K562 (cell line): ENCODE measurements at regions not wholly inside any gene's neighbourhood (a gene's known extent, or its start where the extent isn't known, plus 50 kb on each side); places are given as distances from the start of the nearest gene placed in this dataset.

Experiments used
- ATAC-seq: fragments of 200-7000 bp; cut with Tn5 transposase; 3 replicates; pipeline ENCODE4 v1.9.1; 2020; ENCODE audit warnings: moderate library complexity
- BruUV-seq: library from RNA; stranded (reverse); fragments of 400-500 nt; replicated peaks from 2 replicates; lab custom pipeline; 2021; lab: Mats Ljungman, UMichigan
- CTCF ChIA-PET: fragments of 300-600 bp; formaldehyde crosslinking; extraction: SDS; loops from one replicate; lab custom pipeline; 2021; ENCODE audit warnings: low intra/inter-chr PET ratio; lab: Yijun Ruan, JAX
- POLR2A ChIA-PET: fragments of 300-600, 350-650 bp; sonication (Branson Sonifier 250); formaldehyde crosslinking; extraction: SDS; loops from one replicate; lab custom pipeline; 2021; ENCODE audit warnings: antibody characterized with exemption, inconsistent platforms; lab: Yijun Ruan, JAX
- DNase-seq, 4 experiments: peaks; one replicate each; pipeline versions ENCODE4 v3.0.0 to v3.0.0-alpha.2; 2011 to 2018; ENCODE audit warnings: low spot score in 3 of 4, mixed read lengths in 3 of 4; ENCODE audit errors: extremely low read depth in 1 of 4
- FAIRE-seq: peaks from 2 replicates; lab custom pipeline; 2011; peaks lifted over from hg19 to GRCh38; lab: Jason Lieb, UNC
- H2AFZ ChIP-seq: 2 replicates; pipeline ENCODE4 v1.6.0; 2011; ENCODE audit warnings: low read depth, low read length, control low read depth, inconsistent platforms
- H3K27ac ChIP-seq: fragments of 200-600 bp; 3 replicates; pipeline ENCODE4 v1.8.0; 2011; ENCODE audit warnings: low read depth, mild to moderate bottlenecking, control low read depth, inconsistent platforms, low read length, moderate library complexity, mixed read lengths; ENCODE audit errors: extremely low read depth
- H3K27me3 ChIP-seq, 2 experiments: fragments of 300-600 bp in 1 of 2; 2 replicates in 1 of 2; 3 replicates in 1 of 2; pipeline versions ENCODE4 v1.6.0 to v1.8.0; 2011; ENCODE audit warnings: inconsistent platforms in 2 of 2, low read length in 2 of 2, mild to moderate bottlenecking in 1 of 2, mixed read lengths in 1 of 2, moderate library complexity in 1 of 2; ENCODE audit not compliant: control insufficient read depth in 2 of 2, insufficient read depth in 2 of 2
- H3K36me3 ChIP-seq: fragments of 300-600 bp; 3 replicates; pipeline ENCODE4 v1.8.0; 2011; ENCODE audit warnings: mild to moderate bottlenecking, low read length, inconsistent platforms; ENCODE audit not compliant: control insufficient read depth, insufficient read depth
- H3K4me1 ChIP-seq, 2 experiments: fragments of 200-600 bp in 1 of 2; replicated peaks in 1 of 2; 2 replicates in 1 of 2; 3 replicates in 1 of 2; pipeline versions ENCODE4 v1.5.1 to v1.8.0; 2011; ENCODE audit warnings: inconsistent platforms in 2 of 2, low read length in 2 of 2, mild to moderate bottlenecking in 1 of 2, mixed read lengths in 1 of 2, moderate library complexity in 1 of 2; ENCODE audit not compliant: control insufficient read depth in 2 of 2, insufficient read depth in 2 of 2
- H3K4me2 ChIP-seq: 2 replicates; pipeline ENCODE4 v1.6.1; 2011; ENCODE audit warnings: low read length, control low read depth, inconsistent platforms, mixed read lengths; ENCODE audit not compliant: insufficient read depth
- H3K4me3 ChIP-seq: fragments of 200-600 bp; sonication (generic), shearing (Covaris generic); 2 replicates; pipeline ENCODE4 v1.5.1; 2016; ENCODE audit warnings: control low read depth, inconsistent platforms
- H3K79me2 ChIP-seq: fragments of 200-600 bp; 3 replicates; pipeline ENCODE4 v1.8.0; 2011; ENCODE audit warnings: low read length, inconsistent platforms; ENCODE audit not compliant: control insufficient read depth, insufficient read depth
- H3K9ac ChIP-seq, 2 experiments: 2 replicates each; pipeline versions ENCODE4 v1.6.0 to v1.6.1; 2011; ENCODE audit warnings: low read depth in 2 of 2, low read length in 2 of 2, control low read depth in 1 of 2, inconsistent platforms in 1 of 2, mild to moderate bottlenecking in 1 of 2, mixed read lengths in 1 of 2; ENCODE audit not compliant: insufficient read depth in 1 of 2
- H3K9me1 ChIP-seq: one replicate; pipeline ENCODE4 v1.6.0; 2011; ENCODE audit warnings: inconsistent platforms, mild to moderate bottlenecking, low read length, moderate library complexity; ENCODE audit not compliant: control insufficient read depth, insufficient read depth
- H3K9me3 ChIP-seq: replicated peaks from 2 replicates; pipeline ENCODE4 v1.5.1; 2011; ENCODE audit warnings: low read depth, low read length, inconsistent platforms; ENCODE audit not compliant: control insufficient read depth, insufficient read depth
- H4K20me1 ChIP-seq: replicated peaks from 2 replicates; pipeline ENCODE4 v1.6.1; 2011; ENCODE audit warnings: low read length, inconsistent platforms, mixed read lengths; ENCODE audit not compliant: control insufficient read depth, insufficient read depth
- CTBP1 ChIP-seq: fragments of 450-650 bp; IDR thresholded peaks from 2 replicates; pipeline ENCODE4 v1.6.1; 2016; ENCODE audit warnings: borderline replicate concordance
- DNMT1 ChIP-seq: fragments of 450-650 bp; IDR thresholded peaks from 2 replicates; pipeline ENCODE4 v1.6.1; 2016; ENCODE audit warnings: antibody characterized with exemption, mild to moderate bottlenecking
- ETV5 ChIP-seq: sonication (generic); formaldehyde crosslinking; IDR thresholded peaks from 2 replicates; pipeline ENCODE4 v1.4.0; 2020; ENCODE audit warnings: low read depth, mild to moderate bottlenecking, missing genetic modification reagents
- HIVEP1 ChIP-seq: fragments of 250-450 bp; sonication (Bioruptor Pico); IDR thresholded peaks from 2 replicates; pipeline ENCODE4 v1.4.0; 2020; ENCODE audit warnings: mild to moderate bottlenecking
- KLF1 ChIP-seq: fragments of 450-650 bp; IDR thresholded peaks from 2 replicates; pipeline ENCODE4 v1.6.1; 2016; ENCODE audit warnings: missing genetic modification characterization, missing compliant biosample characterization
- NR1H2 ChIP-seq: sonication (generic); formaldehyde crosslinking; IDR thresholded peaks from 2 replicates; pipeline ENCODE4 v1.4.0; 2020; ENCODE audit warnings: mild to moderate bottlenecking, missing genetic modification reagents
- PURB ChIP-seq: sonication (generic); formaldehyde crosslinking; IDR thresholded peaks from 2 replicates; pipeline ENCODE4 v1.9.0; 2021; ENCODE audit warnings: low read depth, mild to moderate bottlenecking, missing genetic modification reagents
- STAT5A ChIP-seq: IDR thresholded peaks from 2 replicates; pipeline ENCODE4 v1.6.1; 2012; ENCODE audit warnings: low read length, inconsistent platforms, borderline replicate concordance
- USF1 ChIP-seq: sonication (generic); formaldehyde crosslinking; IDR thresholded peaks from 2 replicates; pipeline ENCODE4 v1.9.0; 2022; ENCODE audit warnings: mild to moderate bottlenecking, missing genetic modification reagents
- ZHX1 ChIP-seq: fragments of 150-350 bp; conservative IDR thresholded peaks from 2 replicates; pipeline ENCODE4 v1.6.1; 2014; ENCODE audit warnings: low read length
- WGBS: fragments of 100-300 bp; shearing (Covaris generic); methylation state at CpG from one replicate; pipeline ENCODE4 v1.1.6; 2016; ENCODE audit warnings: low coverage, mixed read lengths; ENCODE audit not compliant: insufficient coverage; ENCODE audit errors: missing lambda C conversion rate; 5-methylcytosine and 5-hydroxymethylcytosine counted together
- in situ Hi-C: fragments of 300-500 bp; cut with MboI; formaldehyde crosslinking; loops from 4 replicates; pipeline ENCODE4 v1.15.0; 2018; ENCODE audit warnings: inconsistent platforms, mixed read lengths
- intact Hi-C: fragments of 100-400 bp; cut with micrococcal nuclease; formaldehyde crosslinking; loops from 2 replicates; pipeline ENCODE4 v1.14.2; 2022
- TF ChIP-seq, protein P1 (sequence below): fragments of 250-450 bp; sonication (Bioruptor Pico); IDR thresholded peaks from 2 replicates; pipeline ENCODE4 v1.8.0; 2021; ENCODE audit warnings: mild to moderate bottlenecking, moderate library complexity
- TF ChIP-seq, protein P2 (sequence below): fragments of 200-400 bp; formaldehyde crosslinking; IDR thresholded peaks from 2 replicates; pipeline ENCODE4 v1.6.1; 2017; ENCODE audit warnings: mild to moderate bottlenecking, low read depth, low read length, moderate library complexity

DNA sequence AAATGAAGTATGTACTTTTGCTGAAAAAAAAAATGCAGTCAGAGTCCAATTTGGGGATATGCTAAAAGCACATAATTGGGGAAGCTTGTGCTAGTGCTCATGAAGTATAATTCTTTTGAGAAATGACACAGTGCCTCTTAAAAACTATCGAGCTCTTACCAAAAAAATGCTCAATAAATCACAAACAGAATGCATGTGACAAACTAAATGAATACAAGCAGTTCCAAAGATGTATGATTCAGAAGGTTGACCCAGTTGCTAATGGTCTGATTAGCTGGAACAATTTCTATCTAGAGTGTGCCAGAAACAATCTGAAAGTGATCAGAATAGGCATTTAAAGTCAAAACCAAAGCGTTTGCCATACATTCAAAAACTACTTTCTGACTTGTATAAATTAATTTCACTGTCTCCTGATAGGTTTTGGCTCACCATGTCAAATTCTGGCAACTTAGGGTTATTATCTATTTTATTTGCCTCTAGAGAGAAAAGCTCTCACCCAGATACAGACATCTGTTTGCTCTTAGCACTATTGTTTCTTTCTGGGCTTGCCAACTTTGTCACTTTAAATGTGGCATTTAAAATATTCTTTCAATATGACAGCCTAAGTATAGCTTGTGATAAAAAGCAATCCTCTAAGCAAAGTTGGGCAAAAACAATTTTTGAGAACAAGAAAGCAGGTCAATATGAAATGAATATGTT lies 114.7 kb upstream of the AHR start:
- Histone ChIP-seq H3K4me3 (no peak overlapping the region), H3K9me1 (no peaks in the 10 kb centered on the region), H3K4me1 (no peaks in the 10 kb centered on the region), H3K27me3 (no peaks in the 10 kb centered on the region), H3K27ac (no peak overlapping the region), H3K9me3 (no peaks in the 10 kb centered on the region), H4K20me1 (no peaks in the 10 kb centered on the region), H3K79me2 (no peaks in the 10 kb centered on the region), H3K9ac (no peak overlapping the region), H2AFZ (no peak overlapping the region), H3K4me2 (no peak overlapping the region), H3K36me3 (no peaks in the 10 kb centered on the region)
- ATAC-seq (no peak), FAIRE-seq (no peak), DNase-seq (no peak)
- ChIA-PET CTCF (interaction anchor here (0.6 kb wide), 1 partner anchor 319 kb away, joined by 3 read pairs; no protein-coding TSS in a partner anchor), POLR2A (no interaction called here)
- BruUV-seq, result no TSS peak
- 13% methylated on average over 2 of the region's 2 CpGs for WGBS
- intact Hi-C loops (no loop called here), in situ Hi-C loops (no loop called here)
- no peak for TF ChIP-seq KLF1
- TF ChIP-seq NR1H2 (CRISPR knock-in tag), result no peak
- no peak for TF ChIP-seq DNMT1
- TF ChIP-seq CTBP1, result no peak
- no peak for TF ChIP-seq STAT5A
- no peak for TF ChIP-seq PURB (CRISPR knock-in tag)
- TF ChIP-seq USF1, result no peak
- no peak for TF ChIP-seq HIVEP1 (CRISPR knock-in tag)
- TF ChIP-seq, protein P1, sequence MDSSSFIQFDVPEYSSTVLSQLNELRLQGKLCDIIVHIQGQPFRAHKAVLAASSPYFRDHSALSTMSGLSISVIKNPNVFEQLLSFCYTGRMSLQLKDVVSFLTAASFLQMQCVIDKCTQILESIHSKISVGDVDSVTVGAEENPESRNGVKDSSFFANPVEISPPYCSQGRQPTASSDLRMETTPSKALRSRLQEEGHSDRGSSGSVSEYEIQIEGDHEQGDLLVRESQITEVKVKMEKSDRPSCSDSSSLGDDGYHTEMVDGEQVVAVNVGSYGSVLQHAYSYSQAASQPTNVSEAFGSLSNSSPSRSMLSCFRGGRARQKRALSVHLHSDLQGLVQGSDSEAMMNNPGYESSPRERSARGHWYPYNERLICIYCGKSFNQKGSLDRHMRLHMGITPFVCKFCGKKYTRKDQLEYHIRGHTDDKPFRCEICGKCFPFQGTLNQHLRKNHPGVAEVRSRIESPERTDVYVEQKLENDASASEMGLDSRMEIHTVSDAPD (CRISPR knock-in tag), result no peak
- no peak for TF ChIP-seq ZHX1
- TF ChIP-seq, protein P2, sequence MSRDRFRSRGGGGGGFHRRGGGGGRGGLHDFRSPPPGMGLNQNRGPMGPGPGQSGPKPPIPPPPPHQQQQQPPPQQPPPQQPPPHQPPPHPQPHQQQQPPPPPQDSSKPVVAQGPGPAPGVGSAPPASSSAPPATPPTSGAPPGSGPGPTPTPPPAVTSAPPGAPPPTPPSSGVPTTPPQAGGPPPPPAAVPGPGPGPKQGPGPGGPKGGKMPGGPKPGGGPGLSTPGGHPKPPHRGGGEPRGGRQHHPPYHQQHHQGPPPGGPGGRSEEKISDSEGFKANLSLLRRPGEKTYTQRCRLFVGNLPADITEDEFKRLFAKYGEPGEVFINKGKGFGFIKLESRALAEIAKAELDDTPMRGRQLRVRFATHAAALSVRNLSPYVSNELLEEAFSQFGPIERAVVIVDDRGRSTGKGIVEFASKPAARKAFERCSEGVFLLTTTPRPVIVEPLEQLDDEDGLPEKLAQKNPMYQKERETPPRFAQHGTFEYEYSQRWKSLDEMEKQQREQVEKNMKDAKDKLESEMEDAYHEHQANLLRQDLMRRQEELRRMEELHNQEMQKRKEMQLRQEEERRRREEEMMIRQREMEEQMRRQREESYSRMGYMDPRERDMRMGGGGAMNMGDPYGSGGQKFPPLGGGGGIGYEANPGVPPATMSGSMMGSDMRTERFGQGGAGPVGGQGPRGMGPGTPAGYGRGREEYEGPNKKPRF, result no peak
- TF ChIP-seq ETV5 (CRISPR knock-in tag), result no peak
